Neural cell (in vitro differentiated cells): ENCODE measurements at regions not wholly inside any gene's neighbourhood (a gene's known extent, or its start where the extent isn't known, plus 50 kb on each side); places are given as distances from the start of the nearest gene placed in this dataset.

Experiments
- H2AFZ ChIP-seq: fragments of 200-600, 300-800 bp; sonication (generic), shearing (Covaris generic); 2 replicates; pipeline ENCODE4 v1.6.0; 2014; ENCODE audit warnings: low read depth, mild to moderate bottlenecking, antibody characterized with exemption, low read length, moderate library complexity
- H3F3A ChIP-seq: fragments of 200-600 bp; shearing (Covaris generic); 2 replicates; pipeline ENCODE4 v1.6.1; 2016; ENCODE audit warnings: mild to moderate bottlenecking, moderate library complexity, mixed read lengths, antibody characterized with exemption, low read length; ENCODE audit not compliant: insufficient read depth, poor library complexity, severe bottlenecking
- H3K27ac ChIP-seq: fragments of 200-600, 300-800 bp; sonication (generic), shearing (Covaris generic); 2 replicates; pipeline ENCODE4 v1.5.1; 2014; ENCODE audit warnings: mild to moderate bottlenecking, low read length, moderate library complexity
- H3K27me3 ChIP-seq: fragments of 300-800, 200-600 bp; sonication (generic), shearing (Covaris generic); 2 replicates; pipeline ENCODE4 v1.6.0; 2014; ENCODE audit warnings: mild to moderate bottlenecking, low read depth, low read length, moderate library complexity; ENCODE audit not compliant: insufficient read depth
- H3K36me3 ChIP-seq: fragments of 300-800, 200-600 bp; sonication (generic), shearing (Covaris generic); 2 replicates; pipeline ENCODE4 v1.5.1; 2014; ENCODE audit warnings: mild to moderate bottlenecking, antibody characterized with exemption, low read length, moderate library complexity; ENCODE audit not compliant: insufficient read depth
- H3K4me2 ChIP-seq: fragments of 300-800, 200-600 bp; sonication (generic), shearing (Covaris generic); 2 replicates; pipeline ENCODE4 v1.6.0; 2014; ENCODE audit warnings: mild to moderate bottlenecking, low read length
- H3K4me3 ChIP-seq: fragments of 300-800, 200-600 bp; sonication (generic), shearing (Covaris generic); 2 replicates; pipeline ENCODE4 v1.5.1; 2014; ENCODE audit warnings: mild to moderate bottlenecking, low read length, moderate library complexity
- H3K79me2 ChIP-seq: fragments of 200-600 bp; shearing (Covaris generic); replicated peaks from 2 replicates; pipeline ENCODE4 v1.6.0; 2014; ENCODE audit warnings: mild to moderate bottlenecking, low read length, moderate library complexity; ENCODE audit not compliant: insufficient read depth
- H3K9ac ChIP-seq: fragments of 300-800, 200-600 bp; sonication (generic), shearing (Covaris generic); 2 replicates; pipeline ENCODE4 v1.6.1; 2016; ENCODE audit warnings: mild to moderate bottlenecking, low read length, mixed read lengths
- H3K9me2 ChIP-seq: fragments of 200-600 bp; shearing (Covaris generic); 2 replicates; pipeline ENCODE4 v1.6.1; 2016; ENCODE audit warnings: mild to moderate bottlenecking, low read length, mixed read lengths; ENCODE audit not compliant: insufficient read depth
- H3K9me3 ChIP-seq: fragments of 200-600, 300-800 bp; sonication (generic), shearing (Covaris generic); 2 replicates; pipeline ENCODE4 v1.6.1; 2016; ENCODE audit warnings: mild to moderate bottlenecking, mixed run types, low read length, moderate library complexity, mixed read lengths
- H4K20me1 ChIP-seq: fragments of 200-600 bp; shearing (Covaris generic); 2 replicates; pipeline ENCODE4 v1.6.1; 2016; ENCODE audit warnings: mild to moderate bottlenecking, mixed run types; ENCODE audit not compliant: insufficient read depth
- CTCF ChIP-seq: fragments of 450-650 bp; IDR thresholded peaks from 2 replicates; pipeline ENCODE4 v1.5.1; 2014; ENCODE audit warnings: antibody characterized with exemption, mild to moderate bottlenecking, moderate library complexity; ENCODE audit not compliant: poor library complexity, severe bottlenecking
- EP300 ChIP-seq: fragments of 450-650 bp; conservative IDR thresholded peaks from 2 replicates; pipeline ENCODE4 v1.6.1; 2014; ENCODE audit warnings: antibody characterized with exemption, mild to moderate bottlenecking, moderate library complexity; ENCODE audit not compliant: poor library complexity, severe bottlenecking
- EZH2 ChIP-seq: fragments of 200-600, 300-800 bp; shearing (Covaris generic), sonication (generic); IDR thresholded peaks from 2 replicates; pipeline ENCODE4 v1.6.1; 2014; ENCODE audit warnings: antibody characterized with exemption, low read length, borderline replicate concordance, mild to moderate bottlenecking; ENCODE audit not compliant: insufficient read depth, poor library complexity, severe bottlenecking
- MXI1 ChIP-seq: fragments of 450-650 bp; conservative IDR thresholded peaks from 2 replicates; pipeline ENCODE4 v1.6.1; 2014; ENCODE audit warnings: antibody characterized with exemption, mild to moderate bottlenecking; ENCODE audit not compliant: poor library complexity, severe bottlenecking
- POLR2AphosphoS5 ChIP-seq: IDR thresholded peaks from 2 replicates; pipeline ENCODE4 v1.6.1; 2012
- RAD21 ChIP-seq: fragments of 450-650 bp; conservative IDR thresholded peaks from 2 replicates; pipeline ENCODE4 v1.6.1; 2014; ENCODE audit warnings: antibody characterized with exemption, mild to moderate bottlenecking, moderate library complexity
- SMC3 ChIP-seq: fragments of 450-650 bp; conservative IDR thresholded peaks from 2 replicates; pipeline ENCODE4 v1.6.1; 2014; ENCODE audit warnings: antibody characterized with exemption, mild to moderate bottlenecking, moderate library complexity; ENCODE audit not compliant: poor library complexity
- TAF1 ChIP-seq: IDR thresholded peaks from 2 replicates; pipeline ENCODE4 v1.6.1; 2012; ENCODE audit warnings: low read depth
- TF ChIP-seq, protein P1 (sequence below): IDR thresholded peaks from 2 replicates; pipeline ENCODE4 v1.6.1; 2012; ENCODE audit warnings: borderline replicate concordance

- Histone ChIP-seq H3K9ac (no peak overlapping the region), H3K4me3 (no peak overlapping the region), H3K27me3 (no peaks in the 10 kb centered on the region), H3K79me2 (no peaks in the 10 kb centered on the region), H3K4me2 (no peak overlapping the region), H3K9me3 (no peaks in the 10 kb centered on the region), H2AFZ (no peak overlapping the region), H3K36me3 (no peaks in the 10 kb centered on the region), H3K27ac (no peak overlapping the region), H3F3A (no peaks in the 10 kb centered on the region), H3K9me2 (no peaks in the 10 kb centered on the region), H4K20me1 (no peaks in the 10 kb centered on the region)
- TF ChIP-seq CTCF (no peak), EZH2 (no peak), MXI1 (no peak), POLR2AphosphoS5 (no peak)
- TF ChIP-seq, protein P1, sequence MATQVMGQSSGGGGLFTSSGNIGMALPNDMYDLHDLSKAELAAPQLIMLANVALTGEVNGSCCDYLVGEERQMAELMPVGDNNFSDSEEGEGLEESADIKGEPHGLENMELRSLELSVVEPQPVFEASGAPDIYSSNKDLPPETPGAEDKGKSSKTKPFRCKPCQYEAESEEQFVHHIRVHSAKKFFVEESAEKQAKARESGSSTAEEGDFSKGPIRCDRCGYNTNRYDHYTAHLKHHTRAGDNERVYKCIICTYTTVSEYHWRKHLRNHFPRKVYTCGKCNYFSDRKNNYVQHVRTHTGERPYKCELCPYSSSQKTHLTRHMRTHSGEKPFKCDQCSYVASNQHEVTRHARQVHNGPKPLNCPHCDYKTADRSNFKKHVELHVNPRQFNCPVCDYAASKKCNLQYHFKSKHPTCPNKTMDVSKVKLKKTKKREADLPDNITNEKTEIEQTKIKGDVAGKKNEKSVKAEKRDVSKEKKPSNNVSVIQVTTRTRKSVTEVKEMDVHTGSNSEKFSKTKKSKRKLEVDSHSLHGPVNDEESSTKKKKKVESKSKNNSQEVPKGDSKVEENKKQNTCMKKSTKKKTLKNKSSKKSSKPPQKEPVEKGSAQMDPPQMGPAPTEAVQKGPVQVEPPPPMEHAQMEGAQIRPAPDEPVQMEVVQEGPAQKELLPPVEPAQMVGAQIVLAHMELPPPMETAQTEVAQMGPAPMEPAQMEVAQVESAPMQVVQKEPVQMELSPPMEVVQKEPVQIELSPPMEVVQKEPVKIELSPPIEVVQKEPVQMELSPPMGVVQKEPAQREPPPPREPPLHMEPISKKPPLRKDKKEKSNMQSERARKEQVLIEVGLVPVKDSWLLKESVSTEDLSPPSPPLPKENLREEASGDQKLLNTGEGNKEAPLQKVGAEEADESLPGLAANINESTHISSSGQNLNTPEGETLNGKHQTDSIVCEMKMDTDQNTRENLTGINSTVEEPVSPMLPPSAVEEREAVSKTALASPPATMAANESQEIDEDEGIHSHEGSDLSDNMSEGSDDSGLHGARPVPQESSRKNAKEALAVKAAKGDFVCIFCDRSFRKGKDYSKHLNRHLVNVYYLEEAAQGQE = no peak
Measured at GRCh38 chr12:92529944-92530343, 172.8 kb upstream of the PLEKHG7 start.

GRCh38 chr12:92528586-92528985, 174.2 kb upstream of the PLEKHG7 start:
- Histone ChIP-seq H3K4me3 (no peak overlapping the region), H3K79me2 (no peaks in the 10 kb centered on the region), H3F3A (no peaks in the 10 kb centered on the region), H3K27ac (no peak overlapping the region), H4K20me1 (no peaks in the 10 kb centered on the region), H3K9ac (no peak overlapping the region), H3K36me3 (no peaks in the 10 kb centered on the region), H3K9me3 (no peaks in the 10 kb centered on the region), H3K27me3 (no peaks in the 10 kb centered on the region), H3K4me2 (no peak overlapping the region), H2AFZ (no peak overlapping the region), H3K9me2 (no peaks in the 10 kb centered on the region)
- TF ChIP-seq EP300 (no peak), CTCF (no peak), POLR2AphosphoS5 (no peak), MXI1 (no peak), EZH2 (no peak), SMC3 (no peak), RAD21 (no peak), TAF1 (no peak)
- TF ChIP-seq, protein P1 = no peak
